ENCODE measurements at regions not wholly inside any gene's neighbourhood (a gene's known extent, or its start where the extent isn't known, plus 50 kb on each side); places are given as distances from the start of the nearest gene placed in this dataset.

DNA sequence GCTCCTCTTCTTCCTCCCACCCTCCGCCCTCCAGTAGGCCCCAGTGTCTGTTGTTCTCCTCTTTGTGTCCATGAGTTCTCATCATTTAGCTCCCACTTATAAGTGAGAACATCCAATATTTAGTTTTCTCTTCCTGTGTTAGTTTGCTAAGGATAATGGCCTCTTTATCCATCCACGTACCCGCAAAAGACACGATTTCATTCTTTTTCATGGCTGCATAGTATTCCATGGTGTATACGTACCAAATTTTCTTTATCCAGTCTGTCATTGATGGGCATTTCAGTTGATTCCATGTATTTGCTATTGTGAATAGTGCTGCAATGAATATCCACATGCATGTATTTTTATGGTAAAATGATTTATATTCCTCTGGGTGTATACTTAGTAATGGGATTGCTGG is 82.2 kb downstream of the COPS8 start:
- DNase-seq (ENCODE audit: low spot score in 2 of 2): no peak
- no peak for FAIRE-seq

DNA sequence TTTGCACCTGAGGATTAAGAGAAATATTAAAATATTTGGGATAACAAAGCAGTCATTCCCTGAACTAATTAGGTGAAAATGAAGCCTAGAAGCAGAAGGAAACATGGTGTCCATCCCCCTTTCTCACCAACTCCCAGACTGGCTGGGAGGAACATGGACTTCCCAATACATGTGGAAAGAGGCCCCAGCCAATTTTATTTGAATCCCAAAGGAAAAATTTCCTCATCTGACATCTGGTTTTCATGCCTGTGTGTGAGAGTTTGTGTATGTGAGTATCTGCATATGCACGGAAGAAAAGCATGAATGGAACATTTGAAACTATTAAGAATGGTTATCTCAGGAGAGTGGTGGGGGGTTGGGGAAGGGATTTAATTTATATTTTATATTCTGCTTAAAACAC is 84.3 kb downstream of the COPS8 start:
- DNase-seq (ENCODE audit: low spot score in 2 of 2) (no peak), FAIRE-seq (no peak)

DNA sequence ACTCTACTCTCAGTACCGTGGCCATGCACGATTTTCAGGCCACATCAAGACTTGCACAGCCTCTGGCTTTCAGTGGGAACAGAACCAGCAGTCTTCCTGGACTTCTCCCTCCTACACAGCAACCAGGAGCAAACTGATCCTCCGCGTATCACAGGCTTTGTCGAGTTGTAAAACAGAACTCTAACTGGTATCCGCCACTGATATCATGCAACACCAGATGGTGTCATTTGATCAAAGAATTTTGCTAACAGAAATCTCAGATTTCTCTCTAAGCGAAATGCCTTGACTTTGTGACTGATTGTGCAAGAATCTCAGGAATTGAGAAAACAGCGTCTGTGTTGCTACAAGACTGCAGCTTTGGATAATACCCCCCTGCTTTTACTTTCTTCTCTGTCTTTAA is 85.7 kb downstream of the COPS8 start:
- no peak for DNase-seq (ENCODE audit: low spot score in 2 of 2)
- FAIRE-seq: no peak

DNA sequence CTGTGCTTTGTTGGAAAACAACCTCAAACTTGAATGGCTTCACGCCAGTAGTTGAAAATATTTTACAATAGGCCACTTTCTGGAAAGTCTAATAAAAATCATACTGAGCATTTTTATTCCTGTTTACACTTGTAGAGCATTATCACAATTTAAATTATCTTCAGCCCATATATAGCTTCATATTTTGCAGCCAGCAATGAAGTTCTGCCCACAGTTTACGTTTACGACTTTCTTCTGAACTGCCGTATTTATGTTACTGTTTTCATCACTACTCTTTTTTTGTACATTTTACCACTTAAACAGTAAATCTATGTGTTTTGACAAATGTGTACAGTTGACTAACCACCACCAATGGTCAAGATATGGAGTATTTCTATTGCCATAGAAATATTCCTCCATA is 86.2 kb downstream of the COPS8 start:
- DNase-seq (ENCODE audit: low spot score in 2 of 2): no peak
- no peak for FAIRE-seq

DNA sequence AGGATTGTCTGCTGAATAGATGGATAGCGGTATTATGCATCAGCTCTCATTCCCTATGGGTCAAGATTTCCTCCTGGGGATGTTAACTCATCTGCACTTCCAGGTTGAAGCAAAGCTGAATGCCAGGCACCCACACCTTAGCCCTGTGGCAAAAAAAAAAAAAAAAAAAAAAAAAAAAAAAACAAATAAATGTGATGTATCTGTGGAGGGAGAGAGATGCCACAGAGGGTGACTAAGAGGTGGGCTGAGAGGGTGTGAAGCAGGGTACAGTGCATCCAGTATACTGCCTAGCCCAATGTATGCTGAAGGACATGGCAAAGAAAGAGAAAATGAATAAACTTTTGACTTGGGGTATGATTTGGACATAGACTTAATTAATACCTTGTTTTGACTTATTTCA is 91.4 kb downstream of the COPS8 start:
- FAIRE-seq (no peak), DNase-seq (ENCODE audit: low spot score in 2 of 2) (no peak)

DNA sequence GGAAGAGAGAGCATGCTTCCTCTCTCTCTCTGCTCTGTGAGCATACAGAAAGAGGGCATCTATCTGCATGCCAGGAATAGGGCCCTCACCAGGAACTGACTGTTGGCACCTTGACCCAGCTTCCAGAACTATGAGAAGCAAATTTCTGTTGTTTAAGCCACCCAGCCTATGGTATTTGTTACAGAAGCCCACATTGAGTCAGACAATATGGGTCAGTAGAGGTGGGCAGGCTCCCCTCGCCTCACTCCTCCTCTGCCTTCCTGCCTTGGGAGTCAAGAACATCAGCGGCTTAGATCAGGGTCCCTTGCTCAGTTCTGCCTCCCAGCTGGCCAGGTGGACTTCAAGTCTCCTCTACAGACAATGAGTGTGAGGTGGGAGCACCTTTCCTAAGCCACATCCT is 92.3 kb downstream of the COPS8 start:
- DNase-seq (ENCODE audit: low spot score in 2 of 2) (no peak), FAIRE-seq (no peak)

DNA sequence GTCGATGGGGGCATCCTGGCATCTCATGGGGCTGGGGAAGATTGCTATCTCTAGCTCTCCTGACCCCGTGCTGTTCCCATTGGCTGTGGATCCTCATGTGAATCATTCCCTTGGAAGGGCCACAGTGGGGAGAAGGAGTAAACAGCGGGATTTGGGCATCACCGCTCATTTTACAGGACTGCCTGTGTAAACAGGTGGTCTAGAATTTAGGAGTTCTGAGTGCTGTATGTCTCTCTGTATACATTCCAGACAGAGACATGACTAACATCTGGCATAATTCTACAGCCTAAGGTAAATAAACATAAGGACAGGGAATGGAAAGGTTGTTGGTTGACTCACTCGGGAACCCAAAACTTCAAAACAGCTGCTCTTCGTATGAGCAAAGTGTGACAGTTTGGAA is 92.7 kb downstream of the COPS8 start:
- no peak for DNase-seq (ENCODE audit: low spot score in 2 of 2)
- FAIRE-seq: no peak

DNA sequence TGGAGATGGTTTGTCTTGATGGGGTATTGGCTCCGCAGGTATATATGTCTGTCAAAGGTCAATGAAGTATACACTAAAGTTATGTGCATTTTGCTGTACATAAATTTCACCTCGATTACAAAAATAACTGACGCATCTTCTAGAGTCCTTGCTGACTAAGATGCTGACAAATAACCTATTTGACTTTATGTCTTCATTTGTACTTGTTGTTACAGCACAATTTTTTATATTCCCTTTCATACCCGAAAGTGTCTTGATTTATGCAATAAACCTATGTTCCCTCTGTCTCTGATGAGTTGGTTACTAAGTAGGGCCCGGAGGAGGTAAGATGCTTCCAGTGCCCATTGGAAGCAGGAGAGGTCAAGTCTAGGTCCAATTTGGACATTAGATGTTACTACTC is 93.5 kb downstream of the COPS8 start:
- FAIRE-seq: no peak

DNA sequence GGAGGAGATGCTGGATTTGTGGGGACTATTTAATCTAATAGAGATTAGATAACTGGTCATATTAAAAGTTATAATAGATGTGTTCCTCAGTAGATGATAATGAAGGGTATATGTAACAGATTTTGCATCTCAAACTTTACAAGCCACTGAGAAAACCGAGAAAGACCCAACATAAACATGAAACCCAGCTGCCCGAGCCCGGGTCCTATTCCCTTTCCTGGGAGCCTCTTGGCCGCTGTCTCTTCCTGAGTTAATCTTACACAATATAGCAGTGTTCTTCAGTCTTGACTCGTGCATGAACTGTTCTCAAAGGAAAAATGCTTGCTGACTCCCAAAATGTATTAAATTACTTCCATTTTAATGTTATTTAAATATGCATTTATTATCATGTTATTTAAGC is 94.5 kb downstream of the COPS8 start:
- FAIRE-seq: no peak

More for the DNA sequence above, 93.5 kb downstream of the COPS8 start:
- no peak for DNase-seq (ENCODE audit: low spot score in 2 of 2)

DNA sequence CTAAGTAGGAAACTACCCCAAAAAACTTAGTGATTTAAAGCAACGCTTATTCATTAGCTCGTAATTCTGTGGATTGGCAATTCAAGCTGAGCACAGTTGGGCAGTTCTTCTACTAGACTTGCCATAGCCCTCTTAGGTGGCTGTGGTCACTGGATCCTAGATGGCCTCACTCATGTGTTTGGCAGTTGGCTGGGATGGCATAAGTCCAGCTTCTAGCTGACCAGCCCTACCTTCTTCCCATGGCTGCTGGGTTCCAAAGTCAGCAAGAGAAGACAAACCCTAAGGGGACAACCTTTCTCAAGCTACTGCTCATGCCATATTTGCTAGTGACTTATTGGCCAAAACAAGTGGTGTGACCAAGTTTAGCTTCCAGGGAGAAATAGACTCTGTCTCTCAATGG is 95.3 kb downstream of the COPS8 start:
- DNase-seq (ENCODE audit: low spot score in 2 of 2): no peak
- FAIRE-seq: no peak

More for the DNA sequence above, 94.5 kb downstream of the COPS8 start:
- no peak for DNase-seq (ENCODE audit: low spot score in 2 of 2)

DNA sequence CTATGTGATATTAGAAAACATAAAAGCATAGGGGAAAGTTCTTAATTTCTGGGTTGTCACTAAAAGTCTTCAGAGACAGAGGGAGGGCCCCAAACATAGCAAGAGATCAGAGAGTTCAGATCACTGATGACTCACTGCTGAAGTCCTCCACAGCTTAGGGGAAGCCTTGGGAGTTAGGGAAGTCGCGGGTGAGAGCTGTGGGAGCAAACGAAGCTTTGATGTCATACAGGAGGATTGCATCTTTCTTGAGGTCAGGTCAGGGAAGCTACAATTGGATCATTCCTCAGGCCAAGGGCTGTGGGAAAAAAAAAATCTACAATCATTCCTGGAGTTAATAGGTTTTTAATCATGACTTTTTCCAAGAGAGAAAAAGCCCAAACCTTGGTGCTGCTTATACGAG is 96.2 kb downstream of the COPS8 start:
- no peak for FAIRE-seq

DNA sequence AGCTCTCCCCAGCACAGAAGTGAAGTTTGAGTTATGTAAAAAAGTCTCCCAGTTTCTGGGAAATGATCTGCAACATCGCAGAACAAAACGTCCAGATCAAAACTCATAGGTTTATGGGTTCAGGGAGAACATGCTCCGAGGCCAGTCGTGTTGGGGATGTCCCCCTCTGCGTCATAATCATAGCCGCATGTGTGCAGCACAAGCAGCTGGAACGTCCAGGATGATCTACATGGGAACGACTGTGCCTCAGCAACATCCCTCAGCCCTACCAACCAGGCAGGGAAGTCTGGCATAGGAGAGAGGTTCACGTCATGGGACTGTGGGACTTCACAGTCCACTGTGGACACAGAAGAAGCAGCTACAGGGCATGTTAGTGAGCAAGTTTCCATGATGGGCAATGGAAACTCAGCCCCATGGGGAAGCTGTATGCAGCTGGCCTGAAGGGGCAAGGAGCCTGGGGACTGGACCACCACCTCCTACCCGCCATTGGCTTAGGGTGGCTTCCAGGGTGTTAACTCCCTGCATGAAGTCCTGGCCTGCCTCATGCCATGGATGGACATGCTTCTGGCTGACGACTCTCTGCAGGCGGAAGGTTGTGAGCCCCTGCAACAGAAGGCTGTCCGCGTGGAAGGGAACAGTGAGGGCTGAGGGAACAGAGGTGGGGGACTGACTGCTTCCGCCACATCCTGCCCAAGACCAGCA is 96.9 kb downstream of the COPS8 start:
- FAIRE-seq: no peak
- no peak for DNase-seq (ENCODE audit: low spot score in 2 of 2)

More for the DNA sequence above, 96.2 kb downstream of the COPS8 start:
- no peak for DNase-seq (ENCODE audit: low spot score in 2 of 2)

DNA sequence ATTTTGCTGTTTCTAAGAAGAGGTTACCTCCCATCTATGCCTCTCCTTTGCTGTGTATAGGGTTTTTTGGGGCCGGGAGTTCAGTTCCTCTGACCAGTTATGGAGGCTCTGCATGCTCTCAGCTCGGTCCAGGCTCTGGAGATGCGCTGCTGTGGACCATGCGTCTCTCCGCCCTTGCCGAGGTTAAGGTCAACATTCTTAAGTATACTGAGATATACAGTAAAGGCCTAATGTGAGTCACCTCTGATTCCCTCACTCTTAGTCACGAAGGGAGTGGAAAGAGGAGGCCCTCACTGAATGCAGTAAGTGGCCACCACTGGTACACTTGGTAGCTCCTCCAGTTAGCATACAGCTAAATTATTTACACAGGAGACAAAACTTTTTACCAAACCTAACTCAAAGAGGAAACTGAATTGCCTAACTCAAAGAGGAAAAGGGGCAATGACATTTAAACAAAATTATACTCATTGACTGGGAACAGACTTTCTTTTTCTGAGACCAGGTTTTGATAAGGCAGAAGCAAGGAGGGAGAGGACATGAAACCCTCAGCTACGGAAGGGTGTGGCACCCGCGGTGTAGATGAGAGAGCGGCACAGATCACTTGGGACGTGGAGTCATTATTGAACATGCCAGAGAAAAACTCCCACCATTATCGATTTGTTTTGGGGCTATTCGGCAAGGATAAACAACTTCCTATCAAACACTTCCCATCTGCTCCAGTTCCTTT is 98.7 kb downstream of the COPS8 start:
- FAIRE-seq: no peak
- DNase-seq (ENCODE audit: low spot score in 2 of 2): no peak

DNA sequence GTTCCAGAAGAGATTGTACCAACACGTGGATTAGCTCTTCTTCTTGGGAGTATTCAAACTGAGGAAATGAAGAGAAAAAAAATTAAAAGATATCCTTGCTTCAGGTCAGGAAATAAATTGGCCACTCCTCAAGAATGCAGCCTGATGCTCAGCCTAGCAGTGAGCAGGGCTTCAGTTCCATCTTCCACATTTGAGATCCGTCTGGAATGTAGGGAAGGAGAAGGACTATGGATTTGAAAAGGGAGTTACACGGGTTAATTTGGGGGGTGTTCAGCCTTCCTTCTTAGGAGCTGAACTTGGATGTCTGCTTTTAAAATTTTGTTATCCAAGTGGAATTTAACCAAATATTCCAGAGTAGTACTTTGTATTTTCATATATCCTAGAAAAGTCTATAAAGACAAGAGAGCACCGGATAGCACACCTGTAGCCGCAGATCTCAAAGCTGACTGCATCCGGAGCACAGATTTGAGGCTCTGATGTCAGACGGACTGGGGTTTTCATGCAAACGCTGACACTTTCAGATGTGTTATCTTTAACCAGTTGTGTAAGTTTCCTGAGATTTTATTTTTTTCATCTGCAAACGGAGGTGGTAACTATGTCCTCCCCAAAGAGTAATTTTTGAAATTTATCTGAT is 99.3 kb downstream of the COPS8 start:
- DNase-seq (ENCODE audit: low spot score in 2 of 2) (no peak), FAIRE-seq (no peak)

DNA sequence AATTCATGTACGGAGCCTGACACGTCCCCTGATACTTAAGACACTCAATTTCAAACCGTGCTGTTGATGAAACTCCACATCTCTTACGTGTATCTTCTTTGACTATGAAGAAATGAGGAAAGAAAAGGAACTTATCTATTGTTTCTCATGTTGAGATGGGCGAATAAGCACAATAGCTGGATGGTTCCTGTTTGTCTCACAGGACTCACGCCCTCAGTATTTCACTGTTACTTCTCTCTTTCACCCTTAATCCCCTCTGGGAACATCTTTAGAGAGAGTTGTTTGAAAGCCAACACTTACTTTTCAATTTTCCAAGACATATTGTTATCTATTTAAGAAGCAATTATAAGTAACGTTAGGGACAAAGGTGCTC is 99.8 kb downstream of the COPS8 start:
- FAIRE-seq (no peak), DNase-seq (ENCODE audit: low spot score in 2 of 2) (no peak)

DNA sequence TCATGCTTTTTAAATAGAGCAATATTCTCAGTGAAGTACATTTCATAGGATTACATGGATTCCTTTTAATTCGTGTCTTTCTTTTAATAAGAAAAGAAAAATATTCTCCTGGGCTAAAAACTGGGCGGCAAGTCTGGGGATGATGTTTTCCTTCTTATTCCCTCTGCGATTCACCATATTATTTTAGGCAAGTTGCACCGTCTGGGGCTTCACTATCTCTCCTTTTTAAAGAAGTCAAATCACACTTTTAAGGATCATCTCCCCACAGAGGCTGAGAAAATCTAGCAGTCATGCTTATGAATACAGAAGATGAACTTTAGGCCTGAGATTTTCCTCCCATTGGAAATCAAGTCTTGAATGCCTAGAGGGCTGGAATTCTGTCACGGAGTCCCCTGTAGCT is 104.1 kb downstream of the COPS8 start:
- no peak for DNase-seq (ENCODE audit: low spot score in 2 of 2)
- no peak for FAIRE-seq

DNA sequence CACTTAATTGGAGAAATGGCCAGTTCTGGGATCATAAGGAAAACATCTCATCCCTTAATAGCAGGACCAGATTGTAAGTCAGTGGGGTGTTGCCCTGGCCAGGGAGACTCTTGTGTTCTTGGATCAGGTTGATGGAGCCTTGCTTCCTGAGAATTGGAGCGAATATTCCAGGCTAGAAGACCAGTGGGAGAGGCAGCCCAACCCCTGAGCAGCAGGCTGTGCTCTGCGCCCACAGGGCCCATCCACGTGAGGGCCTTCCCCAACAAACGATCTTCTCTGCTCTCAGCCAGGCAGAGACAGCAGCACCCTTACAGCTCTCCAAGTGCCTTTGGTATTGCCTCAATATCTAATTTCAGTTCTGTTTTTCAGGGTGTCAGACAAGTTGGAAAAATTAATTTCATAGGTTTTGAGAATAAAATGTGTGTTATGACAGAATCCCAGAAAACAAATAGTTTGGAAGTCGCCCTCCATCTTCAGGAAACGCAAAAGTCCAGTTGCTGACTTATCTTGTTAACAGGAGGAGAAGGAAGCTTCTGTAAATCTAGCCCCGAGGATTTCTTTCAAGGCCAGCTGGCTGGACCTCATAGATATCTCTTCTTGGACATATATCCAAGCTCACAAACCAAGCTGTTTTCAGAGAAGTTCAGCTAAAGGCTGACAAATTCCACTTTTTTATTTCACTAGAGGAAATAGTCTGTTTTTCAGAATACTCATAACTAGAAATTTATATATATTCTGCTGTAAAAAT is 105.5 kb downstream of the COPS8 start:
- no peak for DNase-seq (ENCODE audit: low spot score in 2 of 2)

DNA sequence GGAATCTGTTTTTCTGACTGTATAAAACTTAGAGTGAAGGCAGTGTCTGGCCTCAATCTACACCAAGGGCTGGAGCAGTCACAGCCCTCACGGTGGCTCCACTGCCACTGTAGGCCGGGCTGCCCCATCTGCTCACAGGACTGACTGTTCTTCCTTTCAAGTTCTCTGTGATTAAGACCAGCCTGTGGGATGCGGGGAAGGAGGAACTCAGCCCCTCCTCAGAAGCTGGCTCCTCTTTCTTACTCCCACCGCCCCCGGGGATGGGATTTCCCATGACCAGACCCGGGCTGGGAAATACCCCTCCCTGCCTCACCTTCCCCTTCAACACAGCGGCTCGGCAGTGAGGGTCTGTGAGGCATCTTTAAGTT is 106.0 kb downstream of the COPS8 start:
- no peak for FAIRE-seq

More for the DNA sequence above, 105.5 kb downstream of the COPS8 start:
- FAIRE-seq: no peak

DNA sequence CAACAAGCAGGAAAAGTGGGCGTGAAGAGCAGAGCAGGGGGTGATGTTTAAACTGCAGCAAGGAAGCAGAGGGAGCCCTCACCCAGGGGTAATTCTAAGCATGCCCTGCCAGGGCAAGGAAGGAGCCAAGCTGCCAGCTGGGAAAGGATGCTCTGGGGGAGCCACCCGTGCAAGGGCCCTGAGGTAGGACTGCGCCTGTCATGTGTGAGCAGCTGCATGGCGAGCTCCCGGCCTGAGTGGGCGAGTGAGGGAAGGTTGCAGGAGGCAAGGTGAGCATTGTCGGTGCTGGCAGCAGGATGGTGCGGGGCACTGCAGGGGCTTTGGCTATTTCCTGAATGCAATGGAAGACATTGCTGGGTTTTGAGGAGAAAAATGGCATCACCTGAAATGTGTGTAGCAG is 107.2 kb downstream of the COPS8 start:
- no peak for DNase-seq (ENCODE audit: low spot score in 2 of 2)
- FAIRE-seq: no peak

More for the DNA sequence above, 106.0 kb downstream of the COPS8 start:
- DNase-seq (ENCODE audit: low spot score in 2 of 2): no peak

DNA sequence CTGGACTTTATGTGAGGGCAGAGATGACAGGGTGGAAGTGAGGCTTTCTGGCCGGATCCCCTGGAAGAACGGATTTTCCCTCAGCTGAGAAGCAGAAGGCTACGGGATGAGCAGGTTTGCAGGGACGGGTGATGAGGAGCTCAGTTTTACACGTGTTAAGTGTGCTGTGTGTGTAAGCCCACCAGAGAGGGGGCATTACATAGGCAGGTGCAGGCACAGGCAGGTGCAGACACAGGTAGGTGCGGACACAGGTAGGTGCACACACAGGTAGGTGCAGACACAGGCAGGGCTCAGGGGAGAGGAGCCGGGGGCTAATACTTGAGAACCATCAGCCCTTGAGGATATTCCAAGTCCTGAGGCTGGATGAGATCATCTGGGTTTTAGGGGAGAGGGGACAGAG is 107.7 kb downstream of the COPS8 start:
- DNase-seq (ENCODE audit: low spot score in 2 of 2) (no peak), FAIRE-seq (no peak)

DNA sequence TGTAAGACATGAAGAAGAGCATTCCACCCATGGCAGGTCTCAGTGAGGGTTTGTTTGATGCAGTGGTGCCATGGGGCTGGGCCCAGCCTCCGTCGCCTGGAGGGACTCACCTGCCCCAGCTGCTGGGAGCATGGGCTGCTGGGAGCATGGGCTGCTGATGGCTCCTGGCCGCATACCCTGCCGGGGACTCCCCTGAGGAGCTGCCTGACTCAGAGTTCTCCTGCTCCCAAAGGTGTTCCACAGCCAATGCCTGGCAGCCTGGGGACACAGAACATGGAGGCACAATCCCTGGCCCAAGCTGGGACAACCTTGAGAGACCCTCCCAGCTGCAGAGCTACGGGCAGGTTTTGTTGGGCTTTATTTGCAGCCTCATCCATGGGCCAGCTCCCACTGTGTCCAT is 108.4 kb downstream of the COPS8 start:
- FAIRE-seq: no peak
- DNase-seq (ENCODE audit: low spot score in 2 of 2): no peak
